NCI-H510A (cell line): ENCODE measurements at regions not wholly inside any gene's neighbourhood (a gene's known extent, or its start where the extent isn't known, plus 50 kb on each side); places are given as distances from the start of the nearest gene placed in this dataset.

Experiments used
- DNase-seq: peaks from one replicate; lab custom pipeline; 2025; lab: John Stamatoyannopoulos, UW

DNA sequence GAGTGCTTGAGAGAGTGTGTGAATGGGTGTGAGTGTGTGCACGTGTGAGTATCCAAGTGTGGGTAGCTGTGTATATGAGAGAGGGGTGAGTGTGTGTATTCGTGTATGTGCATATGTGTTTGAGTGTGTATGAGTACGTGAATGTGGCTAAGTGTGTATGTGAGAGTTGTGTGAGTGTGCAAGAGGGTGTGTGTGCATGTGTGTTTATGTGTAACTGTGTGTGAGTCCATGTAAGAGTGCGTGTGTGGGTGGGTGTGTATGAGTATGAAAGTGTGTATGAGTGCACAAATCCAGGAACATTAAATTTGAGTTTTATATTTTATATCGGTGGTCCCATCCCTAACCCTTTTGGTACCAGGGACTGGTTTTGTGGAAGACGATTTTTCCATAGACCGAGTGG is 156.4 kb downstream of the TENT4A start:
- DNase-seq: no peak

DNA sequence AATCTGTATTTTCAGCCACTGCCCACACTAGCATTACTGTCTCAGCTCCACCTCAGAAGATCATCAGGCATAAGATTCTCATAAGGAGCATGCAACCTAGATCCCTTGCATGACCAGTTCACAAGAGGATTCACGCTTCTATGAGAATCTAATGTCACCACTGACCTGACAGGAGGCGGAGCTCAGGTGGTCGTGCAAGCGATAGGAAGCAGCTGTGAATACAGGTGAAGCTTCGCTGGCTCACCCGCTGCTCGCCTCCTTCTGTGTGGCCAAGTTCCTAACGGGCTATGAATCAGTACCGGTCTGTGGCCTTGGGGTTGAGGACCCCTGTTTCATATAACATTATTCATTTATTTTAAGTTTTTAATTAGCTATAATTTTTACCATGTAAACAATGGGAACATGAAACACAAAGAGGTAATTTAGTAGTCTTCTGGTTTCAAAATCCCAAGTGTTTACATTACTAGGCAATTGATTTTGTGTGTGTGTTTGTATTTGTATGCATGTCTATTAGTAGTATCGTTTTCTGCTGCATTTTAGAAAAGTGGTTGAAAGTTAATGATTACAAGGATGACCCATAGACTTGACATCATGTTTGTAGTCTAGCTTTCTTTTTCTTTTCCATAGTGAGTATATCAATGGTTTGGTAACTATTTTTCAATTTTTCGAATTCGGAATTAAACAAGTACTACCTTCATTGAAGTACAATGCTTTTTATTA is 159.4 kb downstream of the TENT4A start:
- peak; percentile 7 for DNase-seq

DNA sequence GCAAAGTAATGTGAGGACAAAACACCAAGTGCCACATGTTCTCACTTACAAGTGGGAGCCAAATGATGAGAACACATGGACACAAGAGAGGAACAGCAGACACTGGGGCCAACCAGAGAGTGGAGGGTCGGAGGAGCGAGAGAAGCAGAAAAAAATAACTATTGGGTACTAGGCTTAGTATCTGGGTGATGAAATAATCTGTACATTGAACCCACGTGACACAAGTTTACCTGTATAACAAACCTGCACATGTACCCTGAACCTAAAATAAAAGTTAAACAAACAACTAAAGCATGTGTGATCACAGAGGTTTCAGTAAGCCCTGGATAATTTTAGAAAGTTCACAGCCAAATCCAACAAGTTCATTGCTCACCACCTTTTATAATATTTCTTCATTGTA is 160.1 kb downstream of the TENT4A start:
- DNase-seq: no peak

DNA sequence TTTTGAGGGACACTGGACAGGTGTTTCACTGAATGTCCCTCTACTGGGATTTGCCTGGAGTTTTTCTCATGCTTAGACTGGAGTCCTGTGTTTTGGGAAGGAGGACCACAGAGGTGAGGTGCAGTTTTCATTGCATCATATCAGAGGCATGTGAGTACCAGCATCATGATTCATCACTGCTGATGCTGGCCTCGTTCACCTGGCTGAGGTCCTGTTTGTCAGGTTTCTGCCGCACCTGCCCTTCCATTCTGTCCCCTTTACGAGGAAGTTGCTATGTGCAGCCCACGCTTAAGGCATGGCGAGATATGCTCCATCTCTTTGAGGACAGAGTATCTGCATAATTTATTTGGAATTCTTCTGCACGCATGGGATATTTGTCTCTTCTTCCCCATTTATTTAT is 162.1 kb downstream of the TENT4A start:
- DNase-seq: peak; percentile 57

DNA sequence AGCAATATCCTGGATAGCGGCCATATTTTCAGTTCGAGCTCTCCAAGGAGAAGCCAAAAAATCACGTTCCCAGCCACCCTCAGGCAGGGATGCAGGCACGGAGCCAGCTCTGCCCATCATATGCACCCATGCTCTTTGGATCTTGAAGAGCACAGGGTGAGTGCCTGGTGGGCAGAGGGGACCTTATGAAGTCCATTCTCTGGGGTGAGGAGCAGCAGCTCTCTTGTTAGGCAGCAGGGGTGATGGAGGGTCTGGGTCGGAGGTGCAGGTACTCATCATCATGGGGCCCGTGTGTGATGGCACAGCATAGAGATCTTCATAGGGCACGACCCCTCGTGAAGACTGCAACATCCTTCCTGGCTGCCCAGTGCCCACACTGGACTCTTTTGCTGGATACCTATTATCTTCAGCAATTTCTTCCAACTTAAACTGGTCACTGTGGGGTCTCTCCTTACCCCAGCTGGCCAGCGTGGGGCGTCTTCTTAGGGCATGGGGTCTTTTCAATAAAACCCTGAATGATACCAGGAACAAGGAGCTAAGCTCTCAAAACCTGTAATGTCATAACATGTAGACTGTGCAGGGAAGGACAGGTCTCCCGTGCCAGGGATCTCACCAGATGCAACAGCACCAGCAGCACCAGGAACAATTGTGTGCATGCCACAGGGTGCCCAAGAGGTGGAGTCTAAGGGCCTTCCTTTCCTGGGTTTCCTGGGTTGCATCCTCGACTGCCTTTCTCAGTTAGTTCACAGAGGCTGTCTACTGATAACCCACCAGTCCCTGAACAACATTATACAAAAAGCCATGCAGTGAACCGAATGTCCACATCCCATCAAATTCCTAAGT is 165.0 kb downstream of the TENT4A start:
- DNase-seq: no peak

DNA sequence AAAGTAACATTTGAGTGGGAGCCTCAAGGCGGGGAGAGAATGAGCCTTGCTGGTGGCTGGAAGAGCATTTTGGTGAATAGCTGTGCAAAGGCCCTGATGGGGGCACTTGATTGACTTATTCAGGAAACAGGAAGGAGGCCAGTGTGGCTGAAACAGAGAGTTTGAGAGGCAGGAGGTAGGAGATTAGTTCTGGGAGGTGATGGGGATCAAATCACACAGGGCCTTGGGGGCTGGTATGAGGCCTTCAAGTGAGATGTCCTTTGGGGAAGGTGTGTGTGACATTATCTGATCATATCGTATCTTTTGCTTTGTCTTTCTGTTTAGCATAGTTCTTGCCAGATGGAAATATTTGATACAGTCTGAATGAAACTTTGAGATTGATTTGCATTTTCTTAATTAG is 172.3 kb downstream of the TENT4A start:
- DNase-seq: no peak

DNA sequence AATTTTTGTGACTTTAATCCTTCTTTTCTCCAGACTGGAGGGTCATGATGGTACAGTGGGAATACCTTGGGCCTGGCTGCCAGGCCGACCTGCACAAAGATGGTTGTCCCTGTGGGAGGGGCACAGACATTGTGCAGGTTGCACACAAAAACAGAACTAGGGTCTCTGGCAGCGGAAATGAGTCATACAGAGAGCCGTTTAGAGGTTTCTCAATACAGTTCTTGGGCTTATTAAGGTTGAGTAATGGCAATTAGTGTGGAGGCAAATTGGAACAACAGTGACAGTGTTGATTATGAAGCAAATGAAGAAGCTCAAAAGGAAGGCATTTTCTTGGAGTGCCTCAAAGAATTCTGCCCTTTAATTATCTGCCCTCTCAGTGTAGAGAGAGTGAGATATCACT is 173.6 kb downstream of the TENT4A start:
- no peak for DNase-seq

DNA sequence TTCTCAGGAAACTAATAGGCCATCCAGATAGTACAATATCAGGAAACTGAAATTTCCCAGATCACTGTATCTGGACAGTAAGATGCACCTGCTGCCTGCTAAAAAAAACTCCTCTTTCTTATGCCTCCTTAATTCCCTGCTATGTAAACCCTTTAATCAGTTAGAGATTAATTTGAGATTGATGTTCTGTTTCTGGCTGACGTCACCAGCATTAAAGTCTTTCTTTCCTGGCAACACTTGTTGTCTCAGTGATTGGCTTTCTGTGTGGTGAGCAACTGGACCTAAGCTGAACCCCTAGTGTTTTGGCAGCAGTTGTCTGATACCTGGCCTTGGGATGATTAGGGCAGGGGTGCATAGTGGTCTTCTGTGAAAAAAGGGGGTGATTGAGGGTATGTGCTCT is 175.8 kb downstream of the TENT4A start:
- DNase-seq: no peak

DNA sequence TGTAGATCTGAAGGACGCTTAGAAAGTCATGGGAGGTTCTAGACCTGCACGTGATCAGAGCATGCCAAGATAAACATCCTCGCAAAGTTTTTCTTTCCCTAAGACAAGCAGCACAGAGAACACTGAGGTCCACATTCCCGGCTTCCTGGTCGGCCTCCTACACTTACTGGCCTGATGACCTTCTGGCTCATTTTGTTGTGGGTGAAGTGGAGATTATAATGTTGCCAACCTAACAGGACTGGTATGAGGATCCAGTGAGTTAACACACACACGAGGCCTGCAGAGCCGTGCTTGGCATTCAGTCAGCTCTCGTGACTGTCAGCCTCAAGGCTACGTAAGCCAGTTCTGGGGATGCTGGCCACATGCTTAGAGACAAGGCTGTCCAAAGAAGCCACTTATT is 186.0 kb downstream of the TENT4A start:
- no peak for DNase-seq

DNA sequence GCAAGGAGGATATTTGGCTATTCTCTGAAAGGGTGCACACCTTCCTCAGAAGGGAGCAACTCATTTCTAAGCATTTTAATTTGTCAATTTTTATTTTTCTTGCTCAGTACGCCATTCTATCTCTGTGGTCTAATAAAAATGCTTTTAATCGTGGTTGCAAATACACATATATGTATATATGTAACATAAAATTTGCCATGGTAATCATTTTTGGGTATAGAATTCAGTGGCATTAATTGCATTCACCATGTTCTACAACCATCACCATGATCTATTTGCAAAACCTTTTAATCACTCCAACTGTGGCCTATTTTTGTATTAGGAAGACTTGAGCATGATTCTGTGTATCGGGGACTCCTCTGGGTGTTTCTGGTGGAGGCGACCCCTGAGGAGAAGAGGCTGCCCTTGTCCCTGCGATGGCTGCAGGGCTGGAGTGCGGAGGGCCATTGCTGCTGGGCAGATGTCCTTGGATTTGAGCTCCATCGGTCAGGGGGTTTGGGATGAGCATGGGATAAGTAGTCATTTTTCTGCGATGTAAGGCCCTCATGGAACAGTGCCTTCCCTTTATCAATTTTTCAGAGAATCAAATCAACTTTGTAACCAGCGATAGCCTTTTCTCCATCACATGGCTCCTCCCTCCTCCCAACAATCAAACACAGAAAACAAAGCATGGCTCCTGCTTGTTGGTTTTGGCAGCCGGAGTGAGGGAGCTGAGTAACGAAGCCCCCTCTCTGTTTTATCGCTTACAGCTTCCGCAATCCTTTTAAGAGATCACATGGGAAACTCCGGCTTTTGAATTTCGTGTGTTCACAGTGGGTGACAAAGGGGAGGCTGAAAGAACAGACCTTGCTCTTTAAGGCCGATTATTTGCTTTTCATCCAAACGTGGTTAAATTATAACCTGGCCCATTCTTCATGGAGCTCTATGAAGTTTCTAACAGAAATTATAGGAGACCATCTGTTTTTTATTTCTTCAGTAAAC is 187.3 kb downstream of the TENT4A start:
- no peak for DNase-seq

DNA sequence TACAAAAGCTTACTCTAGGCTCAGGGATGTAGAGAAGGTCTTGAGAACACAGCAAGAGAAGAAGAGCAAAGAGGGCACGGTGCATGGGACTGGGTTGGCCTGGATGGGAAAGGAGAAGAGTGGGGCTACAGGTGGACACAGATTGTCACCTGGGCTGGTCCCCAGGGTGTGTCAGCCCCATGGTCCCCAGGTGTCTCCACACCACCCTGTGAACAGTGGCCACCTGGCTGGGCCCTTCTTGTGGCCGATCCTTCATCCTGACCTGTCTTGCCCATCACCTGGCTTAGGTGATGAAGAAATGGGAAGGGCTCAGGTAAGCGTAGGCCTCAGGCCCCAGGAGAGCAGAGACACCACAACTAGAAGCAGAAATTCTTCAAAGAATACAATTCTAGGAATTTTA is 188.9 kb downstream of the TENT4A start:
- DNase-seq: no peak

DNA sequence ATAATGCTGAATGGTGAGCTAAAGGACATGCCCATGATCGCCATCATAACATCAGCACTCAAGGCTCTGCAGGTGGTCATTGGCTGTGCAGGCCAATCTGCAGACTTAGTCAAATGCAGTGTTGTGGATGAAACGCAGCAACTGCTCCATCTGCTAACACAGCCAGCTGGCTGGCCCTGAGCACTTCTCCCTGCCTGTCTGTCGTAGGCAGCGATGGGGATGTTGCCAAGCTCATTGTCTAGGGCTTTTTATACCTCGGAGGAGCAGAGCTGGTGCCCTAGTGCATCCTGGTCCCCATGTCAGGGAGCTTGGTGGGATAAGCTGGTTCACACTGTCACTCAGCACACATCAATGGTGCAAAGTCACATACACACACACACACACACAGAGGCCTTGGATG is 189.4 kb downstream of the TENT4A start:
- no peak for DNase-seq

DNA sequence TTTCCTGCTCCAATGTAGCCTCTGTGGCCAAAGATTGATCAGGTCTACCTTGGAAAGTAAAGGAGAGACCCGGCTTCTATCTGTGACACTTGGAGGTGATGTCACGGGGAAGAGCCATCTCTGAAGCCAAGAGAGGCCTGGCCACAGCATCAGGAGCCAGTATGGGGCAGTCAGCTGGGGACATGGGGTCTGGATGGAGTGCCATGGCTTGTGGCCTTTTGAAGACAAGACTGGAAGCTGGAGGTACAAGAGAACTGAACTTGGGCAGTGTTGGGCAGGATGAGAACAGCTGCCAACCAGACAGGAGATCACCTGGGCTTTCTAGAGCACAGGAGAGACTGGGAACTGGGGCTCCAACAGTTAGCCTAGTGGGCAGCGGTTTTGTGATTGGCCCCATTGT is 190.7 kb downstream of the TENT4A start:
- no peak for DNase-seq

DNA sequence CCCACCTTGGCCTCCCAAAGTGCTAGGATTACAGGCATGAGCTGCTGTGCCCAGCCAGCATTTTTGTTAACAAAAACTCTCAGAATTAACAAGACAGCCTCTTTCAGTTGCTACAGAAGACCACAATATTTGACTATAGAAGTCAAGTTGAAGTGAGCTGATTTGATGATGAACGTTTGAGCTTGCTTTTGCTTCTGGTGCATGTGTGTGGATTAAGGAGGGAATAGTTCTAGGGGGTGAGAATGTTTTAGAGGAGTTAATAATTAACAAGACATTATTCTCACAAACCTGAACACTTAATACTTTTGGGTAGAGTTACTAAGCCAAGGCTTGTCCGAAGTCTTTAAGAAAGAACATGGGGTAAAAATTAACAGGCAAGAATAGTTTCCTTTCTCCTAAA is 191.6 kb downstream of the TENT4A start:
- DNase-seq: no peak

DNA sequence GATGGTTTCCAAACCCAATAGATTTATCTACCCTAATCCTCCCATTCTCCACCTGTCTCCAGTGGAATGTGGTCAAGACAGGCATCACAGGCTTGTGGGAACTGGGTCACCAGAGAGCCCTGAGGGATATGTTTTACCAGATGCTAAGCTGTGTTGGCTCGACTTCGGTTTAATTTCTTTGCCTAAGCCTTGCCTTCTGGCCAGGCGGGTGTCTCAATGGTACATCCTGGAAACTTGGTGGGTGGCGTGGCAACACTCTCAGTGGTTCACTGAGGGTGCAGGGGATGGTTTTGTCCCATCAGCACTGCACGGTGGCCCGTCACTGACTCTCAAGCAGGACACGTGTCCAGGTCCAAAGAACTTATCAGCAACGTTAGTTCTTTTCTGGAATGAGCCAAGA is 192.2 kb downstream of the TENT4A start:
- DNase-seq: no peak

DNA sequence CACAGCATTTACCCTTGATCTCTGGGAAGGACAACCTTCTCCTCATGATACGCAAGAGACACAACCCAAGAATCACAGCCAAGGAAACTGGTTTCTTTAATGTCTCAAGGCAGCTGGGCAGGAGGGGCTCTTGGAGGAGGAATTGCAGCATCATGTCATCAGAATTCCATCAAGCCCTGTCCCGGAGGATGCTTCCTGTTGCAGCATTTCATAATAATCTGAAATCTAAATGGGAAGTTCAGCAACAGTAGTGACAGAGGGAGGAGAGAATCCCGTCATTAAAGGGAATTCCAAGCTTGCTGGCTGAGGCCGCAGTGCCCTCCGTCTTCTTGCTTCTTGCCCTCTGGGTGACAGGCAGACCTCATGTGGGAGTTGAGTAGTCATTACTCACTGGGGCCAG is 192.7 kb downstream of the TENT4A start:
- no peak for DNase-seq

DNA sequence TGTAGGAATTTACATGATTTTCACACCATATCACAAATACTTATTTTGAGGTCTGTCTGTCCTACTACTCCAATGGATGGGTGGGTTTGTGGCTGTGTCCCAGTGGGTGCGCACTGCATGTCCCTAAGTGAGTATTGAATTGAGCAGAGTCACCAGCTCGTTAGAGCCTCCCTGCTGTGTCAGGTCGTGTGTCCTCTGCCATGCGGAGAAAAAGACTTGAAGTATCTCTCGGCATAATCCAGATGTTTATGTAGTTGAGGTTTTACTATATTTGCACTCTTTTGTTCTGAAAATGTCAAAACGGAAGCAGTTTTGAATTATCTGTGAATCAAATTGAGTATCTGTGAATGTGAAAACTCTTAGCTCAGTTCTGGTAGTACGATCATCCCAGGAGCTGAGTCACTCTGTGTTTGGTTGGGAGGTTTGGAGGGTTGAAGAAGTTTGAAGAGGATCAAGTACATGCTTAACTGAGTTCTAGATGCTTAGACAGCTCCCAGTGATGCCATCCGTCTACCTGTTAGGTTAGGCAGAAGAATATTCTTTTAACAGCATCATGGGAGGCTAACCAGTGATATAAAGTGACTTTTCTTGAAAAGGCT is 194.2 kb downstream of the TENT4A start:
- no peak for DNase-seq

DNA sequence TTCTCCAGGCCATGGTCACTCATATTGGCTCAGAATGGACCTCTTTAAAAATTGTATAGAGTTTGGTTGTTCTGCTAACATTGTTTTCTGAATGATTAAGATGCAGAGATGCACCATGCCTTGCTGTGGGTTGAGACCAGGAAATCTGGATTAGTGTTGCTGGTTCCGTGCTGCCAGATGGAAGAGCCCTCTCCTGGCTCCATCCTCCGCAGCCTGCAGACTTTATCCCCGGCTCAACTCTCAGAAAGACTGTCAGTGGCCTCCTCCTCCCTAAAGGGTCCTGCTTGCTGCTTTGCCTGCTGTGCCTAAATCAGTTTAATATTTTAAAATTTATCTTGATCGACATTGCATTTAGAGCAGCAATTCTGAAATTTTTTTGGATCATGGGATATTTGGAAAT is 196.7 kb downstream of the TENT4A start:
- no peak for DNase-seq

DNA sequence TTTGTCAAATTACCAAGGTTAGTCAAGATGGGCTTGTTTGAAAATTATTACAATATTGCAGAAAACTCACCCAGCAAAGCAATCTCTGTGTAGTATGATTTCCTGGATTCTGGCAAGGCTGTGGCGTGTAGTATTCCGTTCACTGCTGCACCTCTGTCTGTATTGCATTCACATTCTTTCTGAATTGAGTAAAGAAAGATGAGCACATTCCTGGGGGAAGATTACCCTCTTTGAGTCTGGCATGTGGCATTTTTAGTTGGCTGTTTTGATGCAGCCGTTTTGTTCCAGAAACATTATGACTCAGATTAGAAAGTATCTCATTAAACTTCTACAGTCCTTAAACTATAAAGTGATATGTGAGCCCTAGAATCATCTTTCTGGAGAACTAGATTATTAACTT is 197.7 kb downstream of the TENT4A start:
- no peak for DNase-seq

DNA sequence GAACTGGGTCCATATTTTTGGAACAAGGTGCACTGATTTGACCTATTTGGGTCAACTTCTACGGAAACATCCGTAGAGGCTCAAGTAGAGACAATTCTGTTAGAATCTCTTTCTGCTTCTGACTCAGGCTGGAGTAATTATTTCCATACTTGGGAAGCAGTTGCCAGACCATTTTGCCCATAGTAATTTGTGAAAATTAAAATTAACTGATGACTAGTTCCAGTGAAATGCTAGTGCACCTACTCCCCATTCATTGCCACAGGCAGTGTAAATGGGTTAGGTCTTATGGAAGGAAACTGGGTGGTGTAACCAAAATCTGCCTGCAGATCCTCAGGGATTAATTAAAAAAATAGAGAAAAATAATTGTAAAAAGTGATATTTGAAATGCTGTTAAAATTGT is 201.1 kb downstream of the TENT4A start:
- no peak for DNase-seq

DNA sequence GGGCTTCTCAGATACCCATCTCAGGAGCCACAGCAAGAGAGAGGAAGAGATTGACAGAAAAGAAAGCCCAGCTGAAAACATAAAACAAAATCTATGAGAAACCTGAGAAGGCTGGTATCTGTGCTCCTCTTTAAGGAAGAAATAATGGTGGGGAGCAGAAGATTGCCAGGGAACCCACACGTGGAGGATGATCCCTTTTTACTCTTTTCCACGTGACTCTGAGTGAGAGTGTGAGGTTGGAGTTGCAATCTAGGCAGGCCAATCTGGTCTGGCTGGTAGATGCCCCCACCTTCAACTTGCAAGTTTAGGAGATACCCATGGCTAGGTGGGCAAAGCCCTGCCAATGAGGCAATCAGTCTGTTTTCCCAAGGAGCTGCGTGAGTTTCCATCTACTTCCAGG is 202.3 kb downstream of the TENT4A start:
- DNase-seq: no peak

DNA sequence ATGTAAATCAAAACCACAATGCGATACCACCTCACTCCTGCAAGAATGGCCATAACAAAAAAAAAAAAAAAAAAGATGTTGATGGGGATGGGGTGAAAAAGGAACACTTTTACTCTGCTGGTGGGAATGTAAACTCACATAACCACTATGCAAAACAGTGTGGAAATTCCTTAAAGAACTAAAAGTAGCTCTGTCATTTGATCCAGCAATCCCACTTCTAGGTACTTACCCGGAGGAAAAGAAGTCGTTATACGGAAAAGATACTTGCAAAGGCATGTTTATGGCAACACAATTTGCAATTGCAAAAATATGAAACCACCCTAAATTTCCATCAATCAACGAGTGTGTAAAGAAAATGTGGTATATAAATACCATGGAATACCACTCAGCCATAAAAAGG is 205.0 kb downstream of the TENT4A start:
- DNase-seq: no peak
